ENCODE measurements at regions not wholly inside any gene's neighbourhood (a gene's known extent, or its start where the extent isn't known, plus 50 kb on each side); places are given as distances from the start of the nearest gene placed in this dataset.

GRCh38 chr5:165175041-165175440, 1669.6 kb downstream of the MAT2B start:
- POLR2A ChIA-PET = no interaction called here
- no peak for TF ChIP-seq CTCF (IDR thresholded peaks at IDR 0.05; ENCODE audit: control extremely low read depth, extremely low read depth, low read depth, missing control alignments)
- DNase-seq (ENCODE audit: extremely low spot score) = no peak
- CTCF ChIA-PET = no interaction called here

- ChIA-PET POLR2A (no interaction called here), CTCF (interaction anchor here (1.3 kb wide), 1 partner anchor 13 kb away, joined by 3 read pairs; no protein-coding TSS in a partner anchor)
- TF ChIP-seq CTCF (IDR thresholded peaks at IDR 0.05; ENCODE audit: control extremely low read depth, extremely low read depth, low read depth, missing control alignments) = no peak
- DNase-seq (ENCODE audit: extremely low spot score) = no peak
Observed at GRCh38 chr5:165184183-165184582, 1678.8 kb downstream of the MAT2B start.

- ChIA-PET CTCF (interaction anchor here (1.2 kb wide), 1 partner anchor 10 kb away, joined by 4 read pairs; no protein-coding TSS in a partner anchor), POLR2A (no interaction called here)
- DNase-seq (ENCODE audit: extremely low spot score) = no peak
- no peak for TF ChIP-seq CTCF (IDR thresholded peaks at IDR 0.05; ENCODE audit: control extremely low read depth, extremely low read depth, low read depth, missing control alignments)
Observed at GRCh38 chr5:165185716-165186115, 1680.3 kb downstream of the MAT2B start.

- CTCF ChIA-PET = interaction anchor here (1.2 to 1.4 kb wide), 2 partner anchors 23 to 106 kb away, joined by 3 to 5 read pairs; no protein-coding TSS in a partner anchor
Observed at GRCh38 chr5:165187815-165188214, 1682.4 kb downstream of the MAT2B start.

GRCh38 chr5:165188556-165189175, 1683.2 kb downstream of the MAT2B start:
- ChIA-PET POLR2A (no interaction called here), CTCF (interaction anchor here (1.1 kb wide), 1 partner anchor 9 kb away, joined by 3 read pairs; no protein-coding TSS in a partner anchor)
- no peak for DNase-seq (ENCODE audit: extremely low spot score)
- TF ChIP-seq CTCF (IDR thresholded peaks at IDR 0.05; ENCODE audit: control extremely low read depth, extremely low read depth, low read depth, missing control alignments) = no peak

More at GRCh38 chr5:165187815-165188214, 1682.4 kb downstream of the MAT2B start:
- no peak for DNase-seq (ENCODE audit: extremely low spot score)
- POLR2A ChIA-PET = no interaction called here
- TF ChIP-seq CTCF (IDR thresholded peaks at IDR 0.05; ENCODE audit: control extremely low read depth, extremely low read depth, low read depth, missing control alignments) = no peak

- POLR2A ChIA-PET = no interaction called here
- CTCF ChIA-PET = no interaction called here
- DNase-seq (ENCODE audit: extremely low spot score) = no peak
- no peak for TF ChIP-seq CTCF (IDR thresholded peaks at IDR 0.05; ENCODE audit: control extremely low read depth, extremely low read depth, low read depth, missing control alignments)
Observed at GRCh38 chr5:165196961-165197360, 1691.5 kb downstream of the MAT2B start.

Data from GM10248 (cell line).